GM12872 (cell line): ENCODE measurements at regions not wholly inside any gene's neighbourhood (a gene's known extent, or its start where the extent isn't known, plus 50 kb on each side); places are given as distances from the start of the nearest gene placed in this dataset.

Experiments used
- CTCF ChIP-seq: IDR thresholded peaks from 3 replicates; pipeline ENCODE4 v1.5.1; 2011; ENCODE audit warnings: low read depth, mild to moderate bottlenecking, low read length, moderate library complexity; ENCODE audit not compliant: insufficient read depth

- no peak for TF ChIP-seq CTCF
Observed at GRCh38 chr2:121124330-121124729, 160.7 kb downstream of the TFCP2L1 start.

GRCh38 chr2:121125350-121125749 is 159.7 kb downstream of the TFCP2L1 start:
- TF ChIP-seq CTCF, result no peak

- TF ChIP-seq CTCF, result peak; percentile 61; the same call in 2 of the 3 replicates
Observed at GRCh38 chr2:121128741-121129659, 156.0 kb downstream of the TFCP2L1 start.

GRCh38 chr2:121129692-121130091 is 155.3 kb downstream of the TFCP2L1 start:
- TF ChIP-seq CTCF, result no peak

GRCh38 chr2:121130301-121130850 is 154.6 kb downstream of the TFCP2L1 start:
- no peak for TF ChIP-seq CTCF

- TF ChIP-seq CTCF, result no peak
Observed at GRCh38 chr2:121131375-121131774, 153.6 kb downstream of the TFCP2L1 start.

GRCh38 chr2:121132054-121132761 is 152.8 kb downstream of the TFCP2L1 start:
- no peak for TF ChIP-seq CTCF
